Stimulated activated CD8-positive, alpha-beta memory T cell treated with anti-CD3 and anti-CD28 coated beads, Interleukin-12 subunit alpha, Interleukin-12 subunit beta, amount 100 ng/mL, for 24 hours (primary cell): ENCODE measurements at regions not wholly inside any gene's neighbourhood (a gene's known extent, or its start where the extent isn't known, plus 50 kb on each side); places are given as distances from the start of the nearest gene placed in this dataset.
"Not testable (repeated sequence)": the region's sequence is repeated elsewhere in the genome, so short reads cannot be mapped to it uniquely, and the experiment has no call there.

Experiments
- DNase-seq: peaks from one replicate; pipeline ENCODE4 v3.0.0-alpha.2; 2020; ENCODE audit errors: extremely low read depth

DNA sequence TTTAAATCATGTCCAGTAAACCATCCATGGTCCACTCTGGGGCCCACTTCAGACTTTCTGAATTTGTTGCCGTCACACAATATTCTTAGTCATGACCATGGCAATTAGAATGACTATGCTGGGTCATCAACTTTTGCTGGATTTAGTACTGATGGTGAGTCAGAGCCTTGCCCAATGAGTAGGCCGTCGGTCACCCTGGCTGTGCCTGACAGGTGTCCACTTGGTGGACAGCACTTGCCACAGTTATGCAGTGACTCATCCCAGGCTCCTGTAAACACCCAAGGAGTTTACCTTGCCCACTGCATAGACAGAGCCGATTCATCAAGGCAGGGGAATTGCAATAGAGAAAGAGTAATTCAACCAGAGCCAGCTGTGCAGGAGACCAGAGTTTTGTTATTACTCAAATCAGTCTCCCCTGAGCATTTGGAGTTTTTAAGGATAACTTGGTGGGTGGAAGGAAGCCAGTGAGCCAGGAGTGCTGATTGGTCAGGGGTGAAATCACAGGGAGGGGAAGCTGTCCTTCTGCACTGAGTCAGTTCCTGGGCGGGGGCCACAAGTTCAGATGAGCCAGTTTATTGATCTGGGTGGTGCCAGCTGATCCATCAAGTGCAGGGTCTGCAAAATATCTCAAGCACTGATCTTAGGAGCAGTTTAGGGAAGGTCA, 333.8 kb downstream of the PTPRU start:
- DNase-seq: no peak

DNA sequence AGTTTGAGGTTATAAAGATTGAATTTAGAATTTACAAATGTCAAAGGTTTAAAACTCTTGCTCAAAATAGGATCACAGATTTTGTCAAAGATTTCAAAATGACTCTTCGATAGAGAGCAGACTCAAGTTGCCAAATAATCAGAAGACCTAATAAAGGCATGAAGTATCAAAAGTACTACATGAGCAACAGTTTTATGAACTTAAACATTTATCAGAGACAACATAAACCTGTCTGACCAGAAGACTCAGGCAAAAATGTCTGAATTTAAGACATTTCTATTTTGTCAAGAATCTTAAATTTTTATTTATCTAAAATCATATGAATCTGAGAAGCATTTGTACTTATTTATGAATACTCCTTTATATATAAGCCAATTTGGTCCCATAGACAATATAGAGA, 330.9 kb downstream of the PTPRU start:
- DNase-seq: no peak

DNA sequence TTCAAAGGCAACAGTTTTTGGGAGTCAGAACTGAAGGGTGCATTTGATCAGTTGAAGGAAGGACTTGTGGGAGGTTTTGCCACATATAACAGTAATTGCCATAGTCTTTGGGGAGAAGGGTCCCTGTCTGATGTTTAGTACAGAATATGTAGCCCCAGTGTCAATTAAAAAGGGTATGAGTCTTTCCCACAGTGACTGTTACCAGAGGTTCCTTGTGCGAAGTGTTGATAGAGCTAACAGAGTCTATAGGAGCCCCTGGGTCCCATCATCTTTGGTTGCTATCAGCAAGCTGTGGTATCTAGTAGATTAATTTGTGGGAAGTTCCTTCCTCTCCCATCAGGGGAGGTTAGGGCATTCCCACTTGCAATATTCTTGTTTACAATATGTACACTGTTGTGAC, 329.2 kb downstream of the PTPRU start:
- no peak for DNase-seq

DNA sequence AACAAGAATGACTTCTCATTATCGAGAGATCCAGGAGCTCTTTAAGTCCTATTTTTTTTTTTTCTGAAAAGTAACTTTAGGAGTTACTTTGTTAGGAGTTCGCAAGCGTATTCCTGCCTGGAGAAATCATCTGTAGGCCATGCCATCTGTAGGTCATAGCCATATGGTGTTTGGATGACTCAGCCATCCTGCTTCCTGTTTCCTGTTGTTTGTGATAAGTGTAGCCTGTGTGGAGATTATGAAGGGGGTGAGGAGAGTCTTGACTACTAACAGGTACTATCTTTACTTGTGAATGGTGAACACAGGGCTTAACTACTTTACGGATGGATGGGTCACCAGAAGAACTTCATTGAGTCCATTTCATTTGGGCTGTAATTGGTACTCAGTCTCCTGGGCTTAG, 327.2 kb downstream of the PTPRU start:
- no peak for DNase-seq

DNA sequence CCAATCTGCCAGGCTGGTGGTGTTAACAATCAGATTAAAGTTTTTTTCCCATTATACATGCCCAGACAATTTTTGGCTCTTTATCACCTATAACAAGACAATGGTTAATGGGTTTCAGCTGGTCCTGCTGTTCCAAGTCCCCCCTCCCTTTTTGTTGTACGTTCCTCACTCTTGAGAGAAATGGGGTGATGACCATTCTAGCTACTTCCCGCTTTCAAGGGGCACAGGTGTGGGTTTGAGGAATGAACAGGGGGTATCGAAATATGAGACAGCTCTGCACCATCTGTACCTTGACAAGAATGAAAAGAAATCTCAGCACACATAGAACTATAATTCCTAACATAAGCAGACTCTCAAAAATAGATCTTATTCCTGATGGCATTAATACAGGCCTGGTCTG, 326.8 kb downstream of the PTPRU start:
- DNase-seq: no peak

DNA sequence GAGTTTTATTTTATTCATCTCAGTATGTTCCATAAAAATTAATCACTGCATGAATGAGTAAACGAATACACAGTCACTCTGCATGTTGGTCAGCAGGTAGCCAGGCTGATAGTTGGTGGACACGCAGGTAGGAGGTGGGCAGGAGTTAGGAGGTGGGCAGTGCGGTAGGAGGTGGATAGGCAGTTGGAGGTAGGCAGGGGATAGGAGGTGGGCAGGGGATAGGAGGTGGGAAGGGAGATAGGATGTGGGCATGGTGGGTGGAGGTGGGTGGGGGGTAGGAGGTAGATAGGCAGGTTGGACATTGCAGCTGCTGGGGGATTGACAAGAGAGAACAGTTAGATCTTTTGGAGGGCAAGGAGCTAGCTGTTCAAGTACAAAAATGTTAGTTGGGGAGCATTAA, 322.7 kb downstream of the PTPRU start:
- DNase-seq: no peak

DNA sequence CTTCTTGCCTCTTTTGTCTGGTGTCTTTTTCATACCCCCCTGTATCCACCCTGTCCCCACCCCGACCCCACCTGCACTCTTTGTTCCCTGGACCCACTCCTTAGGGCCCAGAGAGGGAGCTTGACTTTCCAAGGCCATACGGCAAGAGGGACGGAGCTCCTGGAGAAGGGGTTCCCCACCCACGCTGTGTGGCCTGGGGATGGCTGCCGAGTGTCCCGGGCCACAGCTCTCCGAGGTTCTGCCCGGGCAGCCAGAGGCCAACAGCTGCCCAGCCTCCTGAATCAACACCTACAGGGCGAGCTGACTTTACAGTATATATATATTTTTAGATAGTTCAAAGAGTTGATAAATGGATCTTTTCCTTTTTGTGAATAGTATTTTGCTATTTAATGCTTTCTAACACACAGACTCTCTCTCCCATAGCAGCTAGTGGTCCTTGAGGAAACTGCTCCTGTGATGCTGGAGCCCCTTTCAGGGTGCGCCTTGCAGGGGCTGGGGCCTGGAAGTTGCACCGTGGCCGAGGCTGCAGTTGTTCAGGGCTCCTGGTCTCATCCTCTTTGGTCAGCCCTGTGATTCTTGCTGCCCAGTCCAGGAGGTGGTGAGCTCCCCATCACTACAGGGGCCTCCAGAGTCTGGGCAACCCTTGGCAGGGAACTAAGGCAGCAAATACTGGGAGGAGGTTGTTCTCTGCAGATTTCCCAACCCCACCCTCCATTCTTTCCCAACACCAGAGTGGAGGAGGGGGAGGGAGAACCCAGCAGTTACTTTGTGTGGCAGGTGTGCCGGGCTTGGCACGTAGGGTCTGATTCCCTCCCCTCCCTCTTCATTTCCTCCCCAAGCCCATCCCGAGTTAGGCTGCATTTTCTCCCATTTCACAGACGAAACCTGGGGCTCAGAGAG, 321.6 kb downstream of the PTPRU start:
- DNase-seq: no peak

DNA sequence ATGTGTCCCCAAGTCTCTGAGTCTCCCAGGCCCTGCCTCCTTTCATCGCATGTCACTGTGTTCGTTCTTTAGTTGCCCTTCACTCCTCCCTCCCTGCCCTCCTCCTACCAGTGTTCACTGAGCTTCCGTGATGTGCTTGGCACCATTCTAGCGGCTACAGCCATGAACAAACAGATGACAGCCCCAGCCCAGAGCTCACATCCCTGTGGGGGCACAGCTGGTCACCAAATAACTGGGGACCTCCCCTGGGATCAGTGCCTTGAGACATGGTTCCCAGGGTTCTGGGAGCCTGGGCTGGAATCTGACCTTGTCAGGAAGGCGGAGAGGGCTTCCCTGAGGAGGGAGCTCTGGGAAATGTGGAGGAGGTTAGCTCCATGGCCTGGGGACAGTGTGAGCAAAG, 320.7 kb downstream of the PTPRU start:
- no peak for DNase-seq

DNA sequence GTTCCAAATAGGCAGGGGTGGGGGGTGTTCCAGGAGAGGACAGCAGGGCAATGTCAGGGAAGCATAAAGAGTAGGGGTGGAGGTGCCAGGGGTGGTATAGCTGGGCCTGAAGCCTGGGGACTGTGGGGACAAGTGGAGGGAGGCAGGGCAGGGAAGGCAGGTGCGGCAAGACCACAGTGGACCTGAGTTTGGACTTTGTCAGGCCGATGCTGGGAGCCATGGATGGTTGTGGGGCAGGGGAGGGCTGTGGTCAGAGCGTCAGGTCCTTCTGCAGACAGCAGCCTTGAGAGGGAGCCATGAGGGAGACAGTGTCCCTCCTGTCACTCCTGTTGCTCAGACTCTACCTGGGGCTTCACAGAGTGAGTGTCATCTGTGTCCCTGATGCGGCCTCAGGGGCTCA, 320.3 kb downstream of the PTPRU start:
- no peak for DNase-seq

DNA sequence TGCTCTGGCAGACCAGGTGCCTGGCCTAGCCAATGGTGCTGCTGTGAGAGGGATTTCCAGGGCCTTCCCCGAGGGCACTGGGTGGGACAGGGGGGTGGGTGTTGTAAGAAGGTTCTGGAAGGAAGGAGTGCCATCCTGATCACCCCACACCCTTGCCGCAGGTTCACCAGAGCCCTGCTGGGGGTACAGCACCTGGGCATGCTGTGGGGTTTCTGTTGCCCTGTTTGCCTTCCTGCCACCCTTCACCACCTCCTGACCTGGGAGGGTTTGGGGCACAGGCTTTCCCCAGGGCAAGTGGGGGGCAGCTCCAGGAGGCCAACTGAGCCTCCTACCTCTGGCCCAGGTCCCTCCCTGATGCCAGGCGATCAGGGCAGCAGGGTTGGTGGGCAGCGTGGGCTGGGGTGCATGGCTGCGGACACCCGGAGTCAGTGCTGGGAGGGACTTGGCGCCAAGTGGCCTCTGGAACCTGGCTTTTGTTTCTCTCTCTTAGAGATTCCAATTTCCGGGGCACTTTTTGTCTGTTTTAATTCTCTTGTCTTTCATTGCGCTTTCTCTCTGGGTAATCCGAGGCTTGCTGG, 318.8 kb downstream of the PTPRU start:
- DNase-seq: no peak

DNA sequence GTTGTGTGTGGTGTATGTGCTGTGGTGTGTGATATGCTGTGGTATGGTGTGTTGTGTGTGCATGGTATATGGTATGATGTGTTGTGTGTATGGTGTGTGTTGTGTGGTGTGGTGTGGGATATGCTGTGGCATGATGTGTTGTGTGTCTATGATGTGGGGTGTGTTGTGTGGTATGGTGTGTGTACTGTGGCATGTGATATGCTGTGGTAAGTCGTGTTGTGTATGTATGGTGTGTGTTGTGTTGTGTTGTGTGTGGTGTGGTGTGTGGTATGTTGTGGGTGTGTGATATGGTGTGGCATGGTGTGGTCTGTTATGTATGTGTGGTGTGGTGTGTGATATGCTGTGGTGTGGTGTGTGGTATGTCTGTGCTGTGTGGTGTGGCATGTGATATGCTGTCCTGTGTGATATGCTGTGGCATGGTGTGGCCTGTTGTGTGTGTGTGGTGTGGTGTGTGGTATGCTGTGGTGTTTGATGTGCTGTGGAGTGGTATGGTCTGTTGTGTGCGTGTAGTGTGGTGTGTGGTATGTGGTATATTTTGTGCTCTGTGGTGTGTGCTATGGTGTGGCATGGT, 318.0 kb downstream of the PTPRU start:
- no peak for DNase-seq

DNA sequence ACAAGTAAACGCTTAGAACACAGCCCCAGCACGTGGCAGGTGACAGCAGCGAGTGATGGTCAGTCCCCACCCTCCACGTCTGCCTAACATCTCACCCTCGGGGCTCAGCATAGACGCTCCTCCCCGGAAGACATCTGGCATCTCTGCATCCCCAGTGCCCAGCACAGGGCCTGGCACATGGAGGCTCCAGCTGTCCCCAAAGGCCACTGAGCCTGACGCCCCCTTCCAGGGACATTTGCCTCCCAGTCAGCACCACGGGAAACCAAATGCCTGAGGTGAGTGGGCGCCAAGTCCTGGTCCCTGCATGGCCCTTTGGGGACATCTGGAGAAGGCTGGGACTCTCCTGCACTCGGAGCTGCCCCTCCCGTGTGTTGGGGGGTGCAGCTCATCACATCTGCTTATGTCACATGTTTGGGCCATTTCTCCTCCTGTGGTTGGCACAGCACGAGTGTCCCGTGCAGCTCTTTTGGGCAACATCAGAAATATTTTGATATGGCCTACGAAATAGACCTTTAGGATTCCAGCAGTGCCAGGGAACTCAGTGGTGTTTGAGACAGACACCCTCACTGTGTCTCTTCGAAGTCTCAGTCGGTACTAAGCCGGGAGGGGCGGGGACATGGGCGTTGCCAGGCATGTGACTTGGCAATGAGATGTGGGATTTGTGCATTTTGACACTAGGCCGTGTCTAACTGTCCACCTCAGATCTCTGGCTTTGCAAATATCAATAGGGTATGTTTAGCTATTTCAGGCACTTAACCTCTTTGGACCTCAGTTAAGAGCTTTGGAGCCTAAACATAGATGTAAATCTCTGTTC, 315.0 kb downstream of the PTPRU start:
- no peak for DNase-seq

DNA sequence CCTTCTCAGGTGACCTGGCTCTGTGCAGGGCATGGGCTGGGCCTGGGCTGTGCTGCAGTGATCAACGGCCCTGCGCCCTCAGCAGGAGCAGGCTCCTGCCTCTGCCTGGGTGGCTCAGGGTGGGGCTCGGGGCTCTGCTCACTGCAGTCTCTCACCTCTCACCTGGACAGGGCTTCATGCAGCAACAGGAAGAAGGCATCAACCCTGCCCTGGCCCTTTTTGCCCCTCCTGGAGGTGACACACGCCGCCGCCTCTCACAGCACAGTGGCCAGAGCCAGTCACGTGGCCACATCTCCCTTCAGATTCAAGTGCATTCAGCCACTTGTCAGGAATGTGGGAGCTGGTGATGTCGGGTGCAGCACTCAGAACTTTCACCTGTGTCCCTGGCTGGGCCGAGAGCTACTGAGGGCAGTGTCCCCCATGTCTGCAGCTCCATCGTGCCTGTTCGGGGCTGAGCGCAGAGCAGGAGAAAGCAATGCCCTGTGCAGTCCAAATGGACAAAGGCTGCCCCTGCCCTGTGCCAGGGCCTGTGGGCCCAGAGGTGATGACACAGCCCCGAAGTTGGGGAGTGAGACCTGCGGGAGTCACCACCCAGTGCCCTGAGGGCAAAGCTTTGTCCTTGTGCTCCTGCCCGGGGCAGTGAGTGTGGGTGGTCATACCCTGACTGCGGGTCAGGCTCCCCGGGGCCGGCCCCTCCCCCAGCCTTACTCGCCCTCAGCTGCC, 314.0 kb downstream of the PTPRU start:
- no peak for DNase-seq

DNA sequence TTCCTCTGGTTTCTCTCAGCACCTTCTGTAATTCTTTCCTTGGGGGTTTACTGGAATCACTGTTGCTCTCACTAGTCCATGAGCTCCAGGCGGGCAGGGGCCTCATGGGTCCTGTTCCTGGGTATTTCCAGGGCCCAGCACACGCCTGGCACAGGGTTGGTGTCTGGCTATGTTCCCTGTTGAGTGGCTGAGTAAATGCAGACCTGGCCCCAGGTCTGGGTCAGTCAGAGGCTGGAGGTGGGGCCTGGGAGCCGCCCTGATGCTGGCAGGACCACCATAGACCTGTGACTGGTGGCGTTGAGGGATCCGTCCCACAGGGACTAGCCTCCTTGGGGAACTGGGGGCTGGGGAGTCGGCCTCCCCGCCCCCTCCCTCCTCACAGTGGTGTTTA, 313.4 kb downstream of the PTPRU start:
- not testable (repeated sequence) for DNase-seq

DNA sequence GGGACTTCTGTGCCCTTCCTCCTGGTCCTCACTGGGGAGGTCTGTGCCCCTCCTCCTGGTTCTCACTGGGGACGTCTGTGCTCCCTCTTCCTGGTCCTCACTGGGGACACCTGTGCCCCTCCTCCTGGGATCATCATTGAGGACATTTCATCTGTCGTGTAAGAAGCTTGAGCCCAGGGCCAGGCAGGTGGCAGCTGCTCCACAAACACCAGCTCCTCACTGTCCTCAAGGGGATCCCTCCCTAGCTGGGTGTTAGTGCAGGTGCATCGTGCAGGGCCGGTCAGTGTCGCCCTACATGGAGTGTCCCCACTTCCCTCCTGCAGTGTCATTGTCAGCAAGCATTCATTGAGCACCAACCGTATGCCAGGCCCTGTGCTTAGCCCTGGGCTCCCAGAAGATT, 312.7 kb downstream of the PTPRU start:
- no peak for DNase-seq

DNA sequence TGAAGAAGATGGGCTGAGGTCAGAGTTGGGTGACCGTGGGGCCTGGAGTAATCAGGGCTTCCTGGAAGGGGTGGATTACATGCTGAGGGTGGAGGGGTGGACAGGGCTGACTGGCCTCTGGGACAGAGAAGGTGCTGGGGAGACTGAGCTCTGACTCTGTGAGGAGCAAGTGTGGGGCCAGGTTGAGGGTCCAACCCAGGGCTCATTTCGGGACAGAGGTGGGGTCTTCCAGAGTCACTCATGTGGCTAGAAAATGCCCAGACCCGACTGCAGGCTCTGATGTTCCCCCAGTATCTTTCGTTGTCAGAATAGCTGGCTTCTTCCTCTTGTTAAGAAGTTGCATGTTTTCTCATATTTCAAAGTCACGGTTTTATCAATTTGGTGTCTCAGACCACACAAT, 311.8 kb downstream of the PTPRU start:
- DNase-seq: no peak

DNA sequence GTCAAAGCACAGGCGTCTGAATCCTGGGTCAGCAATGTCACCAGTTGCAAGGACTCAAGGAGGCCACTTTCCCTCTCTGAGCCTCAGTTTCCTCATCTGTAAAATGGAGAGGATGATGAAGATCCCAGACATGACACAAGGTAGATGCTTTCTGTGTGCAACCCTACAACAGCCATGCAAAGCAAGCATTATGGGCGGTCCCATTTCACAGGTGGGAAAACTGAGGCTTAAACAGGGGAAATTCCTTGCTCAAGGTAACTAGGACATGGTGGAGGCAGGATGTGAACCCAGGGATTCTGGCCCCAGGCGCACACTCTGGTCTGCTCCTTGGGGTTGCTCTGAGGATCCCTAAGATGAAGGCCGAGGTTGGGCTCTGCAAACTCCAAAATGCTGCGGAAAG, 311.0 kb downstream of the PTPRU start:
- DNase-seq: no peak

DNA sequence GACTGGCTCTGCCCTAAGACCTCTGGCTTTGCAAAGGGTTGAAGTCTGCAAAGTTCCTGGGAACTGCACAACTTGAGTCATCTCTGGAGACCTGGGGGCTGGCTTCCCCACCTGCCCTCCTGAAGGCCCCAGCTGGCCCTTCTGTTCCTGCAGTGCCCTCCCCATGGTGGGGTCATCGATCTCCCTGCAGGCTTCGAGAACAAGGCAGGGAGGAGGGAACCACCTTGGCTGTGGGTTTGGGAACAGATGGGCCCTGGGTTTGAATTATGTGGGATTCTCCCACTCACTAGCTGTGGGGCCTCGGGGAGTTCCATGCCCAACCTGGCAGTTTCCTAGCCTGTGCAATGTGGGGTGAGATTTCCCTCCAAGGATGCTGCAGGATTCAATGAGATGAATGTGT, 310.2 kb downstream of the PTPRU start:
- no peak for DNase-seq

DNA sequence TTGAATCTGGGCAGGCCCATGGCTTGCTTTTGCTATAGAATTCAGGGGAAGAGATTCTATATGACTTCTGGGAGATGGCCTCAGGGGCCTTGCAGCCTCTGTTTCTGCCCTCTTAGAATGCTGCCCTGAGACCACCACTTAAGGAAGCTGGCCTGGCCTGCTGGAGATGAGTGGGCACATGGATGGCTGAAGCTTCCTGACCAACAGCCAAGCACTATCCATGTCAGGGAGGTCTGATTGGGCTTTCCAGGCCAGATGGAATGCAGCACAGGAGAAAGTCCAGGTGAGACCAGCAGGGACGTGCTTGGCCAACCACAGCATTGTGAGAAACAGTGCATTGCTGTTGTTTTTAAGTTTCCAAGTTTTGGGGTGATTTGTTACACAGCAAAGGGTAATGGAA, 308.1 kb downstream of the PTPRU start:
- DNase-seq: no peak

DNA sequence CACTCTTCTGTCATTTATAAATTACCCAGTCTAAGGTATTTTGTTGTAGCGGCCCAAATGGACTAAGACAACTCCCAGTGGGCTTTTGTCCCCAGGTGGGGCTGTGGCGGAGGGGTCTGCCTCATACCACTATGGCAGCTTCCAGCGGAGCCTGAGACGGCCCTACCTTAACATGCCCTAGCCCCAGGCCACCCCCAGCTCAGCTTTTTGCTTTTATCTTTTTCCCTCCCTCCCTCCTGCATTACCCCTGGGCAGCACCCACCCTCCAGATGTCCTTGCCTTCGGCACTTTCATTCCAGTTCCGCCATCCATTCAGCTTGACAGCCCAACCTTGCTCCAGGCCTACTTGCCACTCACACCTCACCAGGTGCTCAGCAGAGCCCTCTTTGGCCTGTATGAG, 307.3 kb downstream of the PTPRU start:
- no peak for DNase-seq

DNA sequence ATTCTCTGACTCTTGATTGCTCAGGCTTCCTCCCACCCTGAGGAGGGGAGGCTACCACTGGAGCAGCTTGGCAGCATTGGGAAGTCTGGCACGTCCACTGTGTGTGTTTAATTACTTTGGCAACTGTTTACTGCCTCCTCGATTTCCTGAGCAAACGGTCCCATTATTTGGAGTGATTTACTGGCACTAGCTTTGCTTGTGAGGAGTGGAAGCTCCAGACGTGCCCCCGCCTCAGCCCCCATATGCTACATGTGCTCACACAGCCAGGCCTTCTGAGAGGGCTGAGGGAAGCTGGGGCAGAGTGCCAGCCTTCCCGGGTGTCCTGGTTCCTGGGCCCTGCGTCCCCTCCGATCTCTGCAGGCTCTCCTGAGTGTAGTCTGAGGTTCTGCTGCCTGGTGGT, 306.2 kb downstream of the PTPRU start:
- no peak for DNase-seq
